NOMO-1 (cell line): ENCODE measurements at regions not wholly inside any gene's neighbourhood (a gene's known extent, or its start where the extent isn't known, plus 50 kb on each side); places are given as distances from the start of the nearest gene placed in this dataset.

Experiments
- DNase-seq, 2 experiments: peaks; one replicate each; lab custom pipeline; 2025; ENCODE audit not compliant: unreplicated experiment in 2 of 2; lab: John Stamatoyannopoulos, UW

DNA sequence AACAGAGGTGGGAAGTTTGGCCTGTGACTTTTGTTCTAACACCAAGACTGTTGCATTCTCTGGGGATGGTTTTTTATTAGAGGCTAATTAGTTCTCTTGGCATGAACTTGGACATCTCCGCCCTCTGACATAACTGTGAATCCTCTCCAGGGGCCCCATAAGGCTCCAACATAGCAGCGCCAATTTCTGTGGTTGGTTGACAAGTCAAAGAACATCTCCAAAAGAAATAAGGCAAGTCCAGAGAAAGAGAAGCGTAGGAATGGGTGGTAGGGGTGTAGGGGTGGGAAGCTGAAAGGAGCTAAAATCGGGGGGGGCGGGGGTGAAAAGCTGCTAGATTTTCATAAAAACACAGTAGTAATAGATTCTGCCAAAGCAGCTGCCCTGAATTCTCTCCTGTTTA lies 81.0 kb upstream of the DAB2 start:
- DNase-seq: no peak

GRCh38 chr5:39505363-39505762 lies 80.6 kb upstream of the DAB2 start:
- no peak for DNase-seq

DNA sequence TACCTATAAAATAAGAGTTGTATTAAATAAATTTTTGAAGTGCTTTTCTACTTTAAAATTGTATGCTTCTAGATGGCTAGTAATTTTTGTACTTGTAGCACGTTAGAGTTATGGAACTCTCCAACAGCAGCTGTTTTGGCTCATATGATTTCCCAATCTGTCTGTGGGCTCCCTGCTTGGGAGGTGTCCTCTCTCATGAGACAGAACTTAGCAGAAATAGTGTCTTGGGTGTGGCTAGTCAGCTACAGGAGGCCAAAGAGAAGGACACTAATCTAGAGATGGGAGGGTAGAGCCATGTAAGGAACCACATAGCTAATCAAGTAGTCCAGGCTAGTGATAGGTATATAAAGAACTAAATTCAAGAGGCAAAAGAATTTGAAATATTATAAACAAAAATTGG lies 78.4 kb upstream of the DAB2 start:
- peak; percentile 94 to 97 for DNase-seq

- DNase-seq: peak in 1 of 2 experiments; percentile 52
Measured at GRCh38 chr5:39502704-39503103, 77.9 kb upstream of the DAB2 start.

GRCh38 chr5:39501397-39501796 lies 76.6 kb upstream of the DAB2 start:
- DNase-seq: no peak

GRCh38 chr5:39500551-39501175 lies 75.9 kb upstream of the DAB2 start:
- DNase-seq: no peak

DNA sequence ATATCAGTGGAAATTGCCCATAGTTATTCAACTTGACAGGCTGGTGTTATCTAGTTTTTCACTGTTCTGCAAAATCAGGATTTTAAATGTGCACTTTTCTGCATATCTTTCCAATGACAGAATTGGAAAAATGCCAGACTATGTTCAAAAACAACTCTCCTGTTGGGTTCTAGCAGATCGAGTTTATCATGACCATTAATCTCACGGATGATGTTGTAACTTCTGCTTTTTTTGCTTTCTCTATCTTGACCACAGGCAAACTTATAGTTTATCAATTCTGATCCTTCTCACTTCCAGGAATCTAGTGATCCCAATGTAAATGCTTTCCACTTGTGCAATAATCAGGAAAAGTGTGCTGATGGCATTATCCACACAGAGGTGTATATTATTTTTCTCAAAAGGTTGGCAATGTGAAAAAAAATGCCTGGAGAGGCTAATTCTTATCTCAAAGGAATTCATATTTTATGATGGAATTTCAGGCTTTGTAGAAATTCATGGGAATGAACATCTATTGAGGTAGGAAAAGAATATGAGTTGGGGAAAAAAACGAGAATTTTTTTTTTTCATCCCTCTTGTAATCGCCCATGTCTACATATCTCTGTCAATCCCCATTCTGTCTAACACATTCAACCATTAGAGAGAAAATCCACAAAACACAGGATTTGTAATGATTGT lies 73.6 kb upstream of the DAB2 start:
- DNase-seq: peak; percentile 59 to 95

GRCh38 chr5:39497322-39497721 lies 72.5 kb upstream of the DAB2 start:
- DNase-seq: no peak

- no peak for DNase-seq
Measured at GRCh38 chr5:39495227-39495626, 70.4 kb upstream of the DAB2 start.

GRCh38 chr5:39494534-39494933 lies 69.8 kb upstream of the DAB2 start:
- no peak for DNase-seq

GRCh38 chr5:39494107-39494510 lies 69.3 kb upstream of the DAB2 start:
- no peak for DNase-seq

DNA sequence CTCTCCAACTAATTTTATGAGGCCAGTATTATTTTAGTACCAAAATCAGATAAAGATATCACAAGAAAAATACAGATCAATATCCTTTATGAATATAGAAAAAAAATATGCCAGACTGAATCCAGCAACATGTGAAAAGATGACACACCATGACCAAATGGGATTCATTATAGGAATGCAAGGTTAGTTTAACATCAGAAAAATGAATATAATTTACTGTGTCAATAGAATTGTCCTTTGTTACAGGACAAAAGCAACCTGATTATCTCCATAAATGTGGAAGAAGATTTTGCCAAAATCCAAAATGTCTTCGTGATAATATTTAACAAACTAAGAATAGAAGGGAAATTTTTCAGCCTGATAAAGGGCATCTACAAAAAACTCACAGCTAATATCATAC lies 66.4 kb upstream of the DAB2 start:
- no peak for DNase-seq

- peak in 1 of 2 experiments; percentile 30 for DNase-seq
Measured at GRCh38 chr5:39489263-39489662, 64.5 kb upstream of the DAB2 start.

- no peak for DNase-seq
Measured at GRCh38 chr5:39486790-39487189, 62.0 kb upstream of the DAB2 start.

DNA sequence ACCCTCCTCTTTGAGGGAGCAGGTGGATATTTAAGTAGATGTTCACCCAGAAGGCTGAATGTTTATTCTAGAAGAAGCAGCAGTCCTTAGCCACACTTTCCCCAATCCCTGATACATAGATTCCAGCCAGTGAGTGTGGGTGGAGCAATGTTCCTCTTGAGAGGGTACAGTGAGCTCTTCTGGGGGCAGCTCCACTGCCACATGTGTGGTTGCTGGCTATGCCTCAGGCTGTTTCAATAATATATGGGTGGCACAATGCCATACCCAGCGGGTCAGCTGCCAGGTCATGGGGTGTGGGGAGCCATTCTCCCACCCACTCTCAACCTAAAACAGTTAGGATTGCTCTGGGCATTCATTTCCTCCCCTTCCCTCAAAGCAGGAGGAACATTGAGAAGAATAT lies 61.6 kb upstream of the DAB2 start:
- no peak for DNase-seq

DNA sequence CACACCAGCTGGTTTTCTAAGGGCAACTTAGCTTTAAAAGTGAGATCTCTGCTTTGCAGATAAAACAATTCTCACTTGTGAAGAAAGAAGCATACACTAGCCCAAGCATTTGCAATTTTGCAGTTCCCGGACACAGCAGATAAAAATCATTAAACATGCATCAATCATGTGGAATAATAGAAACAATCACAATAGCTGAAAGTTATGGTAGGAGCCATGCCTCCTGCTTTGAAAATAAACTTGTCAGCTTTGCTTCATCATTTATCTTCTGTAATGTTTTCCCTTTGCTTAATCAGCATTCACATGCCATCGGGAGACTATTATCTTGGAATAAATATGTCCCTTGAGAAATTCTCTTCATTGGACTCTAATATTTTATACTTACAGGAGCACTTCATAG lies 60.3 kb upstream of the DAB2 start:
- no peak for DNase-seq

GRCh38 chr5:39484673-39485072 lies 59.9 kb upstream of the DAB2 start:
- DNase-seq: no peak

GRCh38 chr5:39482098-39482497 lies 57.3 kb upstream of the DAB2 start:
- no peak for DNase-seq

- DNase-seq: no peak
Measured at GRCh38 chr5:39479537-39479936, 54.8 kb upstream of the DAB2 start.

DNA sequence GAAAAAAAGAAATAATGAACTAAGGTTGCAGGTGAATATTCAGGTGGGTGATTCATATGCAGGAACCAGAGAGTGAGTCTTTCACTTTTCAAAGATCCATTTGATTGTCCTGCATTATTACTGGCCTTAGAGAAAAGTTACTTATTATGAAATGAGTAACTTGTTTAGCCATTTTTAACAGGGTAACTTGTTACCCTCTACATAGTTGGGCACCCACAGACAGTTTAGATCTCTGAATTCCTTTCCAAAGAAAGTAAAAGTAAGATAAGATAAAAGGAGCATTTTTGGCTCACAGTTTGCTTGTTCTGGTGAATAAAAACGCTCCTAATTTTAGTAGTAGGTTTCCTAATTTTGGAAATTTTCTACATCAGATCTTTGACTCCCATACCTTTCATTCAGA lies 54.1 kb upstream of the DAB2 start:
- no peak for DNase-seq

DNA sequence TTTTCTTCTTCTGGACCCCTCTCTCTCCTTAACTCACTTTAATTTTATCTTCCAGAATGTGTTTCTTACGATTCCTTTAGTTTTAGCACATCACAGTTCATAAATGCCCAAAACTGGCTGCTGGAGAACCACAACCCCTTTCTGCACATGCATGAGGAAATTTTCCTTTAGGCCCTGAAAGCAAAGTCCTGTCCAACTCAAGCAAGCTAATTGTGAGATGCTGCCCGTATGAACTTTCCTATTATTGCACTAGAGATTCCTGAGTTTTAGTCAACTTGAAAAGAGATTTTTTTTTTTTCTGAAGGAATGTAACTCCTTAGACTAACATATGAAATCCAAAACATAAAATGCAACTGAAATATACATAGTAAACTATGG lies 52.1 kb upstream of the DAB2 start:
- no peak for DNase-seq

GRCh38 chr5:39475881-39476842 lies 51.4 kb upstream of the DAB2 start:
- peak in 1 of 2 experiments; percentile 31 for DNase-seq
